Fibroblast of peridontal ligament (primary cell): ENCODE measurements at regions not wholly inside any gene's neighbourhood (a gene's known extent, or its start where the extent isn't known, plus 50 kb on each side); places are given as distances from the start of the nearest gene placed in this dataset.
"Not testable (repeated sequence)": the region's sequence is repeated elsewhere in the genome, so short reads cannot be mapped to it uniquely, and the experiment has no call there.

ENCODE experiments used
- DNase-seq: peaks from one replicate; pipeline ENCODE4 v3.0.0-alpha.2; 2010; ENCODE audit errors: extremely low read depth

DNA sequence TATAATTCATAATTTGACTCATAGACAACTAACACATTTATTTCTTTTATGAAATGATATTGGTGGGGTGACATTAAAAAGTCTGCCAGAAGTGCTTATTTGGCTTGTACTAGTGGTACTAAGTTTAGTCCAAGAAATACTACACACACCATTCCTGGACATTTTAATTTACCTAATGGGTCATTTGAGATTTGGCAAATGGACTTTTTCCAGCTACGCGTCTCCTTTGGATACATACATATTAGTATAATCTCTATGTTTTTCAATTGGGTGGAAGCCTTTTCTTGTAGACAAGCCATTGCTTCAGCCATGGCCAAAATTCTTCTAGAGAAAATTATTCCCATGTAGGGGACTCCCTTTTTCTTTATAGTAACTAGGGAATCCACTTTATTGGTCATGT lies 968.5 kb downstream of the C4orf33 start:
- DNase-seq = no peak

DNA sequence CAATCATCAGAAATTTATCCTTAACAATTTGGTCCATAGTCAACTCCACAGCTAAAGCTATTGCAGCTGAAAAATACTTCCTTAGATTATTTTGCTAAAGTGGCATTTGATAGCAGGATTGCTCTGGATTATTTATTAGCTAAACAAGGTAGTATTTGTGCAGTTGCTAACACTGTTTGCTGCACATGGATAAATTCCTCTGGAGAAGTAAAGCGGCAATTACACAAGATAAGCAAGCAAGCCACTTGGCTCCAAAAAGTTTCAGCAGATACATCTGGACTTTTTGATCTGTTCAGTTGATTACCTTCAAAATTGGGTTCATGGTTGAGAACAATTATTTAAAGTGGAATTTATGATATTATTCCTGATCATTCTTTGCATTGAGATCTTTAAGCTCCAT lies 971.5 kb downstream of the C4orf33 start:
- DNase-seq = no peak

DNA sequence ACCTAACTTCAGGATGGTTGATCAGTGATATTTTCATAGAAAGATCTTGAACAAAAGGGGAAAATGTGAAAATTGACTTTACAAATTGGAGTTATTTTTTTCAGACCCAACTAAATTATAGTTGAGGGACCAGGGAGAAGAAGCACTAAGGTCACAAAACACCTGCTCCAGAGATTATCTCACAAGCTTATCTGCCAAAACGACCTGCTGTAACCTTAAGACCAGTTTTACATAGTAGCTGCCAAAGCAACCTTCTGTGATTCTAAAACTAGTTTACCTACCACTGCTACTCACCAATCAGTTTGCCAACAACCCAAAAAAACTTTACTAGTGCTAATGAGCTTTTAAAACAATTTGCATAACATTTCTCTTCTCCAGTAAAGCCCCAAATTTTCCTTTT lies 972.1 kb downstream of the C4orf33 start:
- DNase-seq = no peak

DNA sequence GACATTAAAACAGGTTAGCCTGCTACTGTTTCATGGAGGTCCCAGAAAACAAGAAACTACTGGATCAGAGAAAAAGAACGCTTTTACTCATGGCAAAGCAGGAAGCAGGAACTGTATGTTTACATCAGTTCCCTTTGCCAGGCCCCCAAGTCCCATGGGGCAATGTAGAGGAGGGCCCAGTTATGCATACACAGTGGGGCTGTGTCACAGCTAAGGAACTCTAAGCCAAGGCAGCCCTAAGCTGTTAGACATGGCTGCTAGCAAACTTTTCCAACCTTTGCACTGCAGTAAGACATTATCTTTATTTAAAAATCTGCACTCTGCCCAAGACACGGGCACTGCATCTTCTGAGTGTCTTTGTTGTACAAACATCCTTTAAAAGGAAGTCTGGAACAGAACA lies 975.8 kb downstream of the C4orf33 start:
- DNase-seq = no peak

DNA sequence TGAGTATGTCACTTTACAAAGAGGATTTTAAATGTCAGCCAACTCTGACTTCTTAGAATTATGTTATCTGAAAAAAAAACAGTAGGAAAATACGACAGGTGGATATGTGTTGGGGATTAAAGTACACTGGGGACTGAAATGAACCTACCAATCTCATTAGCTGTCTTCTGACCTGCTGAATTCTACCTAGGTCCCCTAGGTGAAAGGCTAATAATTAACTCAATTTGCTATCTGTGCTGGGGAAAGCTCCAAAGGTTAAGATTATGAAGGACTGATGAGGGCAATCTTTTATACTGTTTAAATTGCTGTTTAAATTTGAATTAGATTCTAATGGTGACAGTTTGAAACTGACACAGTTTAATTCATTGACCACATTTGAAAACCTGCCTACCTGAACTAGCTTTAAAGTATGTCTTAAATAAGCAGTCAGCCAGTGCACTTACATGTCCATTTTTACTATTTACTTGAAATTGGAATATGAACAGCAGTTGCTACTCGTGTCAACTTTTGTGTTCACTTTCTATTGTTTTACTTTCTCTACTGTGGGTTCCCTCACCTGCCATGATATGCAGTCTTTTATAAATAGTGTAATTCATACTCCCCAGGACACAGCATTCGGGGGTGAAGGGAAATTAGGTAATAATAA lies 977.3 kb downstream of the C4orf33 start:
- no peak for DNase-seq

DNA sequence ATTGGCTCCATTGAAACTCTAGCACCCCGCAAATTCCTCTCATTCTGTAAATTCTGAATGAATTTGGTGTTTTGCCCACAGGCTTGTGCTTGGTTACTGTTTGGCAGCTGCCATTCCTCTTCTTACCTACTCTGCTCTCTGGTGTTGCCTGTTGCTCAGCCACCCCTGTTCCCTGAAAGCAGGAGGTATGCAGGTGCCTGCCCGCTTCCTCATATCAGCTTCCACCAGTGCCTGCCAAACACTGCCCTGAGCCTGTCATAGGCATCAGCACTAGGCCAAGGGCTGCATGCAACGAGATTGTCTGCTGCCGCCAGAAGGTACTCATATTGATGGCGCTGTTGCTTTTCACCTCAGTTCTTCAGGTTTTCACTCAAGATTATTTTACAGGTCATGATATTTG lies 978.1 kb downstream of the C4orf33 start:
- DNase-seq = no peak

DNA sequence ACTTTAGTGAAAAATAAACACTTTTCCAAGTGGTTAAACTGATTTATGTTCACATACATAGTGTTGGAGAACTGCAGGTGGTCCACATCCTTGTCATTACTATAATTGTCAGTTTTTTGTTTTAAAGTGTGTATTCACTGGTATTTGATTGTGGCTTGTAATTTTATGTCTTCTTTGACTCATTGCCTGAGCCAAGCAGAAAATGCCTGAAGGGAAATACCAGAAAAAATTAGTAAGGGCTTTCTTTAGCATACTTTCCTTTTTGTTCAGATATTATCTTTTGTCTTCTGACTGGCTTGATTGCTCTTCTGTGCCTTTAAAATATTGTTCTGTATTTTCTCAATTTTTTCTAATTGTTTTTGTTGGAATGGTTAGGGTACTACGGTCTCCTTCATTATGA lies 981.3 kb downstream of the C4orf33 start:
- DNase-seq = peak; percentile 6

DNA sequence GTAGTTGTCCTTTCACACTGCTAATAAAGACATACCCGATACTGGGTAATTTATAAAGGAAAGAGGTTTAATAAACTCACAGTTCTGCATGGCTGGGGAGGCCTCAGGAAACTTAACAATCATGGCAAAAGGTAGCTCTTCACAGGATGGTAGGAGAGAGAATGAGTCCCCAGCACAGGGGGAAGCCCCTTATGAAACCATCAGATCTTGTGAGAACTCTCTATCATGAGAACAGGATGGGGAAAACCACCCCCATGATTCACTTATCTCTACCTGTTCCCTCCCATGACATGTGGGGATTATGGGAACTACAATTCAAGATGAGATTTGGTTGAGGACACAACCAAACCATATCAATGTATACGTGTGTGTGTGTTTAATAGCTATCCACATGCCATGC lies 983.1 kb downstream of the C4orf33 start:
- DNase-seq = not testable (repeated sequence)

DNA sequence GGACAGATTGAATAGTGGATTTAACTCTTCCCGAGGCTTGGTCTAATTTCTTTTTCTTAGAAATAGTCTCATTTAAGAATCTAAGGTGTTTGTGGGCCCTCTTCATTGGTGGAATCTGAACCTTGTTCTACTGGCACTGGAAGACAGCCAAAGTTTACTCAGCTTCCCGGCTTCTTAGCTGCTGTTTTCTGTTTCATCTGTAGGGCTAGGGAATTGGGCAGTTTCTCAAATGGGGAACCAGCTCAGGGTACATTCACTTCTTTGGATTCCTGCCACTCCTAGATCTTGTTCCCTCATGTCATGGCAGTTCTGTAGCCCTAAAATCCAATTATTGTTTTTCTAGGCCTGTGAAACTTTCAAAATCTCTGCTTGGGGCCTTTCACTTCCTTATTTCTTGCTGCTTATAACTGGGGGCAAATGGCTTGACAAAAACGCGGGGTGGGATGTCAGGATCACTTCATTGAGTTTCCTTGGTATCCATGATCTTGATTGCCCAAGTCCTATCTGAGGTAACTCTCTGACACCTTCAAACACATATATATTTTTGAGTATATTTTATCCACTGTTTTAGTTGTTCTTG lies 985.0 kb downstream of the C4orf33 start:
- no peak for DNase-seq

DNA sequence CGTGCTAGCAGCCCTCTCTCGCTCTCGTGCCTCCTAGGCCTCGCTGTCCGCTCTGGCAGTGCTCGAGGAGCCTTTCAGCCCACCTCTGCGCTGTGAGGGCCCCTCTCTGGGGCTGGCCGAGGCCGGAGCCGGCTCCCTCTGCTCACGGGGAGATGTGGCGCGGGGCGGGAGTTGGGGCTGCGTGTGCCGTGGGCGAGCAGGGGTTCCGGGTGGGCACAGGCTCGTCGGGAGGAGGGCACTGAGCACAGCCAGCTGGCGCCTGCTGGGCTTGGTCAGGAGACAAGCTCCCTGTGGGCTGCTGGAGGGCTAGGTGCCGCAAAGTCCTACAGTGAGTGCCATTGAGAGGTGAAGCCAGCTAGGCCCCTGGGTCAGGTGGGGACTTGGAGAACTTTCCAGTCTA lies 994.5 kb downstream of the C4orf33 start:
- DNase-seq = no peak

DNA sequence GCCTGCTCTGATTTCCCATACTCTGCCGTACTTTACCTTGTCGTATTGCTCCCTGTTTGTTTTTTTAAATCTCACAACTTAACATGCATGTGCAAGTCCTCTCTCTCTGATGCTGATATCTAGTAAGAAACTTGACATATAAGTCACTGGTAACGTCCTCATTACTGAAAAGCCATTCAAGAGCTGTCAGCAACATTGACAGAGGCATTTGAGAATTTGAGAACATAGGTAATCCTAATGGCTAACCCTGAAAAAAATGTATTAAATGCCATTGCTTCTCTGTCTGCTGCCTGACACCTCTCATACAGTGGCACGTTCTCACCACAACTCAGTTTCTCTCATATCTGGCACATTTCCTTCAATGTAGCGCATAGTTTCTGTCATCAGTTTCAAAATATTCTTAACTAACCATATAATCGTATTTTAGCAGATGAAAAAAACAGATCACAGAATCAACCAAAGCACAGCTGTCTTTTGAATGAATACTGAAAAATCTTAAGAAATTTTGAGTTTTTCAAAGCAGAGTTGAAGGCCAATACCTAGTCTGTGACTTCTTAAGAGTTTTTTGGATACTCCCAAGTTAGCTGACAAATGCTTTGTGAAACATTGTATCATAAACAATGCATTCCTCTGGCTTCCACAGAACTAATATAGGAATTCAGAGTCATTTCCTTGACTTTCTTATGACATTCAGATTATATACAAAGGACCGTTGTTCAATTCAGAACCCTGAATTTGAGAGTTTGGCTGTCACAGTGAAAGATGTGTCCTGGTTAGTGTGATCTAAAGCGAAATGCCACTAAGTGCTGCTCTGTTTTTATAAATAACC lies 996.4 kb downstream of the C4orf33 start:
- peak; percentile 8 for DNase-seq

DNA sequence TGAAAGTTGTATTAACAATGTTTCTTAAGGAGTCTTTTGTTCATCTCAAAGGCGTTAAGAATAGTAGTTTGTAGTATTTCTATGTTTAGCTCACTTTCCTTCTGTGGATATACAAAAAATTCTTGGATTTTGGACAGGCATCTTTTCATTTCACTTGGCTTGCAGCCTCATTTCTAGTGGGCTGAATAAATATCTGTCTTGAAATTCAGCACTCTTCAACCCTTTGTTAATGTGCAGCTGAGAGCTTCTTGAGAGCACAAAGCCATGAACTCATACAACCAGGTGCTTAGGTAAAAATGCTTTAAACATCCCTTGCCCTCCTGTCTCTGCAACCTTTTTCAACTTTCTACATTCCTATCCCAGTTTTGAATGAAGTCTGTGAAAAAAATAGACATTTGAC lies 1003.2 kb downstream of the C4orf33 start:
- no peak for DNase-seq

DNA sequence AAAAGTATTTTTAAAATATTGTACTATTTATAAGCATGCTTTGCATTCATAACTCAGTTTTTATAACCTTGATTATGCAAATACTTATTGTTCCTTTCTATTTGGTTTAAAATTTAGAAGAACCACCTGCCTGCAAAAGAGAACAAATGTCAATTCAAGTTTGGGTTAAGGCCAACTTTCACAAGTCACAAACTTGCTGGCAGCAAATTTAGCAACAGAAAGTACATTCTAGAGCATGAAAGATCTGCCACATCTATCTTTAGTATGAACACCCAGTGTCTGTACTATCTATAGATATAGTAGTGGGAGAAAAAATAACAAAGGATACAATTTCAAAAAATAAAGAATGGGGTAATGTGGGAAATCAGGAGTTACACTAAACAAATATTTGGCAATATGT lies 1014.2 kb downstream of the C4orf33 start:
- DNase-seq = no peak

DNA sequence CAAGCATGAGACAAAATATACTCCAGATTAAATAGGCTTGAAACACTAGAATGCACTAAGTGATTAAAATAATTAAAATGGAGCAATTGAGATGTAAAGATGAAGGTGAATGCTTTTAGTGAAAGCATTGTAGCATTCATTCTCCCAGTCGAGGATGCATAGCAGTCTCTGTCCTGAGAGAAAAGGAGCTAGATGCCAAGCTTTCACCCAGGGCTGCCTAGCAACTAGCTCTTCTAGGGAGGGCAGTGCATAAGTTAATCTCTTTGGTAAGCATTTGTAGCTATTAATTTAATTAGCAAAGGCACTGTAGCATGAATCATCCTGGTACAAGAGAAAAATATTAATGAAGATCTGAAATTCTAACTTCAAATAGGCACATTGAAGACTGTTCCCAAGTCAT lies 1014.8 kb downstream of the C4orf33 start:
- no peak for DNase-seq

DNA sequence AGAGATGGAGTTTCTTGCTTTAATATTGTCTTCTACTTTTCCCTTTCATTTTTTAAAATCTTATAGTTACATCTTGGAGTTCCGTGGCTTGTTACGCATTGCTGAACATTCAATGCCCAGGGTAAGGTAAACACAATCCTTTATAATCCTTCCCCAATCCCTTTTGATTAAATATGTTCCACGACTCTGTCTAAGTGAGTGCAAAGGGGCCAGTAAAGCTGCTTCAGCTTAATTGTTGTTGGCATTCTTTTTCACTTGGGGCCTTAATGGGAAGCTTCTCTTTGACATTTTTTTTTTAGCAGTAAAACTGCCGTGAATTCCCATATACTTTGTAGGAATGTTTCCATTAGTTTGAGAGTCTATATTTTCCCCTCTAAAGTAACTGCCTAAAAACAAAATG lies 1028.1 kb downstream of the C4orf33 start:
- DNase-seq = no peak

DNA sequence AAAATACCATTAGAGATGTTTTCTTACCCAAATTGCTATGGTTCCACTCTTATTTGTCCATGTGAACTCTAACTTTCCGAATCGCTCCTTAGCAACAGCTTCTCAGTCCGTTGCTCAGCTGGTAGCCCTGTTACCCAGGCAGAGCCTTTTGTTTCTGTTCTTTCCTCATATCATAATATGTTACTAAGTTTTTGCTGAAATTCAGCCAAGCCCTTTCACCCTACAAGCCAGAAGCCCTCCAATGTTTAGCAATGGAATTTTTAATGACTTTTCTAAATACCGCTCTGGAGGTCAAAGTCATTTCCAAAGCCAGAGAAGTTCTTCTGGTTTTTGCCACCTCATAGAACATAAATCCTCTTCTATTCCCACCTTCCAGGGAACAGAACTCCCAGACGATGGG lies 1029.5 kb downstream of the C4orf33 start:
- DNase-seq = no peak

DNA sequence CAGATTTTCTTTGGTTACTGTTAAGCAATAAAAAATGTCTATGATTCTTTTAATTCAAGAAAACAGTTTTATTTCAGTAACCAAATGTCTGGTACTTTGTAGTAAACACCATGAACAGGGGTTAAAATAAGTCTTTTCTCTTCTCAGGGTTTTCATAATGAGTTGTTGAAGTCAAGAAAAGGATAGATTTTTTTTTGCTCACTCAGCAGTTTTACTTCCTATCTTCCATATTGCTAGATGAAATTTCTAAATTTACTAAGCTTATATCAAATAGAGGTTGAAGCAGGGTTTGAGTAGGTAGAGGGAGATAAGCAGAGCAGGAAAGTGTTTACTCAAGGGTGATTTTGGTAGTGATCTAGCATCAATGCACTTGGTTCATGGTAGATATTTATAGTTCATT lies 1031.3 kb downstream of the C4orf33 start:
- DNase-seq = no peak

DNA sequence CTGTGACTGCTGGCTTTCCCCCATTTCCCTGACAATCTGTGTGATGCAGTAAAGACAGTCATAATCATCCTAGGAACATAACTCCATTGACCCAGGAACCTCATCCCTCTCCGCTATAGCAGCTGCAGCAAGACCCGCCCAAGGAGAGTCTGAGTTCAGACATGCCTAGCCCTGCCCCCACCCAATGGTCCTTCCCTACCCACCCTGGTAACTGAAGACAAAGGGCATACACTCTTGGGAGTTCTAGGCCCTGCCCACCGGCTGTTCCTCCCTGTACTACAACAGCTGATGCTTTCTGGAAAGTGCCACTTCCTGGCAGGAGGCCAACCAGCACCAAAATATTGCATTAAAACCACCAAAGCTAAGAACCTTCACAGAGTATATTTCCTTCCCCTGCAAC lies 1035.6 kb downstream of the C4orf33 start:
- DNase-seq = no peak

DNA sequence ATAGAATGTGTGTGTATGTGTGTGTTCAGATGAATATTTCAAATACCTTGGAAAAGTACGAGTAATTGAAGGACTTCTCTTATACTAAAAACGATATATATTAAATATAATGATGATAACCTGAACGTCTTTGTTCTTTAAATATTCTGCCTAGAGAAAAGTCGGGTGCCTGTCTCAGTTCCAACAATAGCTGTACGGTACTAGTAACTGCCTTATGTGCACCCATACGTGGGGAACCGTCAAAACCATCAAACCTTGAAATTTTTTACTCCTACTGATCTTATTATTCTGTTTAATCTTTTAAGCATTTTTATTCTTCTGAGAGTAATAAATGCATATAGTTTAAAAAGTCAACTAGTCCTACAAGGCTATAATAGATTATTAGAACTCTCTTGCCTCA lies 1045.7 kb downstream of the C4orf33 start:
- no peak for DNase-seq

DNA sequence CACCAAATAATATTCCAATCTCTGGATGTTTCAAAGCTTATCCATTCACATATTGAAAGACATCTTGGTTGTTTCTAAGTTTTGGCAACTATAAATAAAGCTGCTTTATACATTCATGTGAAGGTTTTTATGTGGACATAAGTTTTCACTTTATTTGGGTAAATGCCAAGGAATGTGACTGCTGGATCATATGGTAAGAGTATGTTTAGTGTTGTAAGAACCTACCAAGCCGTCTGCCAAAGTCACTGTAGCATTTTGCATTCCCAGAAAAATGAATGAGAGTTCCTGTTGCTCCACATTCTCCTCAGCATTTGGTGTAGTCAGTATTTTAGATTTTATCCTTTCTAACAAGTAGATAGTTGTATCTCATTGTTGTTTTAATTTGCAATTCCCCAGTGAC lies 1047.7 kb downstream of the C4orf33 start:
- no peak for DNase-seq

DNA sequence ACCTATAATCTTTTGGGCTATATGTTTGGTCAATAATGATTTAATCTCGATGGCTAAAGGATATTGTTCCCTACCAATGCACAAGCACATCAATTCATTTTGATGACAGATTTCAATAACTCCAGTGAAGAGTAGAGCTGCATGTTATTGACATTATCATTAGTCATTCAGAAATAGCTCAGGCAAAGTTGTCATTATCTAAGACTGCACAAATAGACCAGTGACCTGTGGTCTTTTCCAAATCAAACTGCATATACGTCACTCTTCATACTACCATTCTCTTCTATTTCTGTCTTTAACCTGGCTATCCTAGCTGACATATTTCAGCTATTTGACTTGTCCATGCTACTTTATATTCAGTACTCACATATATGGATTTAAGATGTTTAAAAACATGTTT lies 1050.8 kb downstream of the C4orf33 start:
- no peak for DNase-seq

DNA sequence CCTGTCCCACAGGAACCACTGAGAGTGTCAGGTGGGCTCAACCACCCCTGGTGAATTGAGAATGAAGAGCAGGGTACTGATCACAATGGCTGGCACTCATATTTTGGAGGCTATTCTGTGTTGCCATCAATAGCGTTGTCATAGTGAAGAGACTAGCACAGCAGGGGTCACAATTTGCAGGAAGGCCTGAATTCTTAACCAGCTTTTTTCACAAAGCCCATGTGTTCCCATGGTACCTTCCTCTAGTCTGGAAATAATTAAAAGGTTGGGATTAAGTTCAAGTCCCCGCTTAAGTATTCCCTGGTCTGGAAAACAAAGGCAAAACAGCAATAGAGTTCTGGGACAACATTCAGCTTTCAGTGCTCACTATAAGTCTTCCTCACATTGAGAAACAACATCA lies 1051.7 kb downstream of the C4orf33 start:
- DNase-seq = no peak

DNA sequence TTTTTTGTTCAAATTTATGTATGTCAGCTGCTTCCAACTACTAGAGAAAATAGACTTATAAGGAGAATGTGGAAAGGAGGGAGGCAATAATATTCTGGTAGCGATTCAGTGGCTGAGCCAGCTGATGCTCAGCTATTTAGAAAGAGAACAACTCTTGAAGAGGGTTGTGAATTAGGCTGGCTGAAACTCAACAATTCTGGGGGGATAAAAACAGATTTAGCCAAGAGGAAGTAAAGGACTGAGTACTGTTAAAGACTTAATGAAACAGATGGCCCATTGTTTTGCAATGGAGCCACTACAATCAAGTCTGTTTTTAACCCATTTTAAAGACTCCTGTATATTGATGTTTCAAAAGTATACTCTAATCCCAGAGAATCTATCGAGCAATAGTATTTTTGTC lies 1058.9 kb downstream of the C4orf33 start:
- no peak for DNase-seq
